Activated CD4-positive, alpha-beta T cell treated with anti-CD3 and anti-CD28 coated beads, Interleukin-2, amount 50 U/mL, for 4 hours (primary cell): ENCODE measurements at regions not wholly inside any gene's neighbourhood (a gene's known extent, or its start where the extent isn't known, plus 50 kb on each side); places are given as distances from the start of the nearest gene placed in this dataset.

Experiments
- DNase-seq, 2 experiments: peaks; one replicate each; pipeline ENCODE4 v3.0.0-alpha.2; 2020

- DNase-seq, result no peak
Observed at GRCh38 chrX:13144927-13145655, 100.7 kb upstream of the FAM9C start.

GRCh38 chrX:13142891-13143290 lies 98.5 kb upstream of the FAM9C start:
- no peak for DNase-seq

GRCh38 chrX:13140007-13140406 lies 95.6 kb upstream of the FAM9C start:
- no peak for DNase-seq

GRCh38 chrX:13131396-13132137 lies 87.1 kb upstream of the FAM9C start:
- no peak for DNase-seq

- DNase-seq, result no peak
Observed at GRCh38 chrX:13130816-13131215, 86.4 kb upstream of the FAM9C start.

- no peak for DNase-seq
Observed at GRCh38 chrX:13128104-13128503, 83.7 kb upstream of the FAM9C start.

GRCh38 chrX:13126775-13127174 lies 82.4 kb upstream of the FAM9C start:
- no peak for DNase-seq

- DNase-seq, result no peak
Observed at GRCh38 chrX:13125188-13125587, 80.8 kb upstream of the FAM9C start.

GRCh38 chrX:13123857-13124345 lies 79.5 kb upstream of the FAM9C start:
- DNase-seq, result no peak

GRCh38 chrX:13123247-13123856 lies 78.9 kb upstream of the FAM9C start:
- DNase-seq, result no peak

- no peak for DNase-seq
Observed at GRCh38 chrX:13121020-13121555, 76.7 kb upstream of the FAM9C start.

- no peak for DNase-seq
Observed at GRCh38 chrX:13120017-13120416, 75.6 kb upstream of the FAM9C start.

- no peak for DNase-seq
Observed at GRCh38 chrX:13119386-13119785, 75.0 kb upstream of the FAM9C start.

GRCh38 chrX:13115146-13115855 lies 70.9 kb upstream of the FAM9C start:
- DNase-seq, result no peak

GRCh38 chrX:13112499-13112898 lies 68.1 kb upstream of the FAM9C start:
- no peak for DNase-seq

GRCh38 chrX:13110433-13111324 lies 66.3 kb upstream of the FAM9C start:
- DNase-seq, result no peak

GRCh38 chrX:13109817-13110216 lies 65.4 kb upstream of the FAM9C start:
- no peak for DNase-seq

GRCh38 chrX:13103914-13104274 lies 59.5 kb upstream of the FAM9C start:
- no peak for DNase-seq

- no peak for DNase-seq
Observed at GRCh38 chrX:13103188-13103913, 58.9 kb upstream of the FAM9C start.

GRCh38 chrX:13102636-13103035 lies 58.2 kb upstream of the FAM9C start:
- DNase-seq, result no peak

GRCh38 chrX:13101441-13102139 lies 57.2 kb upstream of the FAM9C start:
- DNase-seq, result peak; percentile 41 to 52
